GM12874 (cell line): ENCODE measurements at regions not wholly inside any gene's neighbourhood (a gene's known extent, or its start where the extent isn't known, plus 50 kb on each side); places are given as distances from the start of the nearest gene placed in this dataset.

ENCODE experiments used
- TF ChIP-seq, protein P1 (sequence below): IDR thresholded peaks from 2 replicates; pipeline ENCODE4 v1.5.1; 2011; ENCODE audit warnings: low read depth, mild to moderate bottlenecking, control low read depth, low read length, moderate library complexity; ENCODE audit not compliant: insufficient read depth

DNA sequence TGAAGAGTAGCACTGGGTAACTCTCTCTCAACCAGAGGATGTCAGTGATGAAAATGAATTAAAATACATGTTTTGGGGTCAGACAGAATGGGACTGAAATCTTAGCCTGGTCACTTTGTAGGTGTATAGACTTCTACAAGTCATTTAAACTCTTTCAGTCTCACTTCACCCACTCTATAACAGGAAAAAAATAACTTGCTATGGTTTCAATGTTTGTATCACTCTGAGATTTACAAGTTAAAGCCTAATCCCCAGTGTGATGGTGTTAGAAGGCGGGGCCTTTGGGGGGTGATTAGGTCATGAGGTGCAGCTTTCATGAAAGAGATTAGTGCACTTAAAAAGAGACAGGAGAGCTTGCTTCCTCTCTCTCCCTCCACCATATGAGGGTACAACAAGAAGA, 134.8 kb downstream of the INHBA start:
- TF ChIP-seq, protein P1, sequence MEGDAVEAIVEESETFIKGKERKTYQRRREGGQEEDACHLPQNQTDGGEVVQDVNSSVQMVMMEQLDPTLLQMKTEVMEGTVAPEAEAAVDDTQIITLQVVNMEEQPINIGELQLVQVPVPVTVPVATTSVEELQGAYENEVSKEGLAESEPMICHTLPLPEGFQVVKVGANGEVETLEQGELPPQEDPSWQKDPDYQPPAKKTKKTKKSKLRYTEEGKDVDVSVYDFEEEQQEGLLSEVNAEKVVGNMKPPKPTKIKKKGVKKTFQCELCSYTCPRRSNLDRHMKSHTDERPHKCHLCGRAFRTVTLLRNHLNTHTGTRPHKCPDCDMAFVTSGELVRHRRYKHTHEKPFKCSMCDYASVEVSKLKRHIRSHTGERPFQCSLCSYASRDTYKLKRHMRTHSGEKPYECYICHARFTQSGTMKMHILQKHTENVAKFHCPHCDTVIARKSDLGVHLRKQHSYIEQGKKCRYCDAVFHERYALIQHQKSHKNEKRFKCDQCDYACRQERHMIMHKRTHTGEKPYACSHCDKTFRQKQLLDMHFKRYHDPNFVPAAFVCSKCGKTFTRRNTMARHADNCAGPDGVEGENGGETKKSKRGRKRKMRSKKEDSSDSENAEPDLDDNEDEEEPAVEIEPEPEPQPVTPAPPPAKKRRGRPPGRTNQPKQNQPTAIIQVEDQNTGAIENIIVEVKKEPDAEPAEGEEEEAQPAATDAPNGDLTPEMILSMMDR, result no peak

DNA sequence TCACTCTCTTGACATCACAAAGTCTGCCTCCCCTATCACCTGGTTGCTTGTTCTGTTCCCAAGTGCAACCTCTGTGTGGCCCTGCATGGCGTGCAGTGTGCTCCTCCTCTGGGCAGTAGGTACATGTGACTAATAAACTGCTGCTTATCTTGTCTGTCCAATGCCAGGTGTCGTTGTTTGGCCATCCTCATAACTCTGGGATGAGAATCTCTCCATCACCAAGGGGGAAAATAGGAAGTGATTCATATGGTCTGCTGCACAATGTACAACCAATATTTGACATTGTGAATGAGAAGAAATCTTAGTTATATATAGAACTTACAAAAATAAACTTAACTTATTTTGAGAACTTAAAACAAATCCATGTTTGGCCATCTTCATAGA, 135.2 kb downstream of the INHBA start:
- TF ChIP-seq, protein P1, result no peak

DNA sequence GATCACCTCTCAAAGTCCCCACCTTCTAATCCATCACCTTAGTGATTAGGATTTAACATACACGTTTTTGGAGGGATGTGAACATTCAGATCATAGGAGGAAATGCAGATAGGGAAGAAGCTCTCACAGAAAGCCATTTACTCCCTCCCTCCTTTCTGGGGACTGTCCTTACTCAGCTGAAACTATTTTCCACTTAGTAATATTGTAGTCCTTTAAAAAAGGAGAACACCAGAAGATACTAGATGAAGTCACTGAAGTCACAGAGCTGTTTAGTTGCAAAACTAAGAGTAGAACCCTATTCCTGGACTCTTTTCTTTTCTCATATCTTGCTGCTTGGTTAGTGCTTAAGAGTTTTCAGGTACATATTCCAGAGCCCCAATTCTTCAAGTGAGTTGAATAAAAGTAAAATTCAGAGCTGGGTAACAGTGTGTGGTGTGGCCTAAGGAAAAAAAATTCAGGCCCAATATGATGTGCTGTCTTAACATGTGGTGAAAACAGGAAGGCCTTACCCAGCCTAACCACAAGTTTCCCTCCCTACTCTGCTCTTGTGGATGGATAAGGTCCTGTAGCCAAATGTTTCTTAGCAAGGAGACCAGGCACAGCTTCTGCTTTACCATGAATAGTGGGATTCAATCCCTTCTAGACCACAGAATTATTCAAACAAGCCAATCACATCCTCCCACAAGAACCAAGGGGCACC, 135.7 kb downstream of the INHBA start:
- TF ChIP-seq, protein P1, result no peak

DNA sequence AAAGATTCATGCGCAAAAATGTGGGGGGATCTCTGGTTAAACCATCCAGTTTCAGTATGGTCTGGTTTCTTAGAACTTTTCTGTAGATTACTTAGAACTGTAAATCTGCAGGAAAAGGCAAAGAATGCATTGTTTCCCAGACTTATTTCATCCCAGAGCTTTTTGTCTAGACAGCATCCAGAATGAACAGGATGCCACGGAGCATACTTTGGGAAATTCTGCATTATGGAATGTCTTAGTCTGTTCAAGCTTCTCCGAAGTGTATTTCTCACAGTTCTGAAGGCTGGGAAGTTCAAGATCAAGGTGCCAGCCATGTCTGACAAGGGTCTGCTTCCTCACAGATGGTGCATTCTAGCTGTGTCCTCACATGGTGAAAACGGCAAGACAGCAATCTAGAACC, 136.3 kb downstream of the INHBA start:
- TF ChIP-seq, protein P1, result no peak

DNA sequence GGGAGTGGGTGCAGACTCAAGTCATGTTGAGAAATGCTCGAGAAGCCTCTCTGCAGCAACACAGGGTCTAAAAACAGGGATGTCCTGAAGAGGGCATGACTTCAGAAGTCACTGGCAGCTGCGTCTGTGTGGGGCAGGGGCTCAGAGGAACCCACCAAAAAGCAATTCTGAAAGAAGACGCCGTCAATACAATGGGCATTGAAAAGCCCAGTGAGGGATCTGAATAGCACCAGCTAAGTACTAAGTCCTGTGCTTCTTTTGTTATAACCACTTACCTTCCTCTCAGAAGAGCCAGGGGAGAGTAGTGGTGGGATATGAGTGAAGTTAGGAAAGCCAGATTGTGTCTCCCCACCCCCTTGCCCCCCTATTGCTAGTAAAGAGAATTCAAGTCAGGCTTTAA, 137.2 kb downstream of the INHBA start:
- TF ChIP-seq, protein P1, result no peak

- TF ChIP-seq, protein P1, result no peak
These were observed 143.5 kb downstream of the INHBA start for GRCh38 chr7:41559426-41559825.

DNA sequence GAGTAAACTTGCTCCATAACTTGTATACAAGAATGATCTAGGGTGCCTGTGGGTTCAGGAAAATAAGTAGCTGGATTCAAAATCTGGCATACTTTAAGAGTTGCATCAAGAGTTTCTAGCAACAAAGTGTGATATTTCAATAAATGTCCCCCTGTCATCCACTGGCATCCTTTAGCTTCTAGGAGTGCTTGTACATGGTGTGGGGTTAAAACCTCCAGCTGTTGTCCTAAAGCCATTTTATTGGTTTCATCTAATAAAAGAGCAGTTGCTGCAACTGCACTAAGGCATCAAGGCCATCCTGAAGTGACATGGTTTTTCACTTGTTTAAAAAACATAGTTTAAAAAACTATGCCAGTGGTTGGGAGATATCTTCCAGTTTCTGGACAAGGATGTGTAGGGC, 148.4 kb downstream of the INHBA start:
- TF ChIP-seq, protein P1, result no peak
